Activated CD8-positive, alpha-beta memory T cell treated with anti-CD3 and anti-CD28 coated beads, Interleukin-2, amount 50 U/mL, for 24 hours (primary cell): ENCODE measurements at regions not wholly inside any gene's neighbourhood (a gene's known extent, or its start where the extent isn't known, plus 50 kb on each side); places are given as distances from the start of the nearest gene placed in this dataset.

Experiments used
- DNase-seq: peaks from one replicate; pipeline ENCODE4 v3.0.0-alpha.2; 2020; ENCODE audit errors: extremely low read depth

GRCh38 chr9:90948156-90948555, 146.5 kb downstream of the SYK start:
- DNase-seq, result no peak

- no peak for DNase-seq
These were observed 149.0 kb downstream of the SYK start for GRCh38 chr9:90950600-90950999.

GRCh38 chr9:90953200-90953599, 151.6 kb downstream of the SYK start:
- no peak for DNase-seq

GRCh38 chr9:90953805-90954204, 152.2 kb downstream of the SYK start:
- no peak for DNase-seq

- no peak for DNase-seq
These were observed 154.6 kb downstream of the SYK start for GRCh38 chr9:90956026-90956810.

- no peak for DNase-seq
These were observed 156.7 kb downstream of the SYK start for GRCh38 chr9:90958328-90958727.

- no peak for DNase-seq
These were observed 159.3 kb downstream of the SYK start for GRCh38 chr9:90960941-90961340.

GRCh38 chr9:90961375-90961774, 159.8 kb downstream of the SYK start:
- DNase-seq, result no peak

- DNase-seq, result no peak
These were observed 162.7 kb downstream of the SYK start for GRCh38 chr9:90964101-90965020.

GRCh38 chr9:90965226-90966030, 163.8 kb downstream of the SYK start:
- no peak for DNase-seq

- DNase-seq, result no peak
These were observed 164.3 kb downstream of the SYK start for GRCh38 chr9:90966031-90966290.

- no peak for DNase-seq
These were observed 165.0 kb downstream of the SYK start for GRCh38 chr9:90966480-90967144.

GRCh38 chr9:90967145-90967538, 165.5 kb downstream of the SYK start:
- DNase-seq, result no peak

GRCh38 chr9:90969021-90969675, 167.5 kb downstream of the SYK start:
- DNase-seq, result no peak

GRCh38 chr9:90970608-90971007, 169.0 kb downstream of the SYK start:
- no peak for DNase-seq

- no peak for DNase-seq
These were observed 170.4 kb downstream of the SYK start for GRCh38 chr9:90972057-90972456.

- DNase-seq, result no peak
These were observed 172.4 kb downstream of the SYK start for GRCh38 chr9:90974016-90974415.

GRCh38 chr9:90974643-90975245, 173.1 kb downstream of the SYK start:
- no peak for DNase-seq

- DNase-seq, result no peak
These were observed 174.3 kb downstream of the SYK start for GRCh38 chr9:90975781-90976538.

GRCh38 chr9:90979138-90979551, 177.5 kb downstream of the SYK start:
- no peak for DNase-seq
